HG02938 (cell line): ENCODE measurements at regions not wholly inside any gene's neighbourhood (a gene's known extent, or its start where the extent isn't known, plus 50 kb on each side); places are given as distances from the start of the nearest gene placed in this dataset.
"Not testable (repeated sequence)": the region's sequence is repeated elsewhere in the genome, so short reads cannot be mapped to it uniquely, and the experiment has no call there.

Source experiments
- ATAC-seq: cut with Tn5 transposase; IDR thresholded peaks from one replicate; pipeline ENCODE4 v1.9.1; 2021; ENCODE audit warnings: mild to moderate bottlenecking, moderate library complexity; ENCODE audit not compliant: unreplicated experiment

GRCh38 chr2:2734308-2734707, 403.2 kb upstream of the MYT1L start:
- ATAC-seq = no peak

DNA sequence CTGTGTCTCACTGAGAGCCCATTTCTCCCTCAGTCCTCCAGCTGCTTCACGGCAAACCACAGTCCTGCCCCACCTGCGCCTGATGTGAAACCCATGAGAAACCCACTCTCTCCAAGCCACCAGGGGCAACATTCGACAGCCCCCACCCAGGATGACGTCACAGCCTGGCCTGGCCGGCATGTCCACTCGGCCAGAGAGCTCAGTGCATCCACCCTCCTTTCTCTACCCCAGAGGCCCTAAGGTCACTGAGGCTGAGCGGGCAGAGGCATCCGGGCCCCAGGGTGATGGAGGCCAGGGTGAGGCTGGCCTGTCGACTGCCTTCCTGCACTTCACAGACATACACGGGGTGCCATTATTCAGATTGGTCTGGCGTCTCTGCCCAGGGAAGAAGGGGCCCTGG, 402.7 kb upstream of the MYT1L start:
- ATAC-seq = no peak

- no peak for ATAC-seq
These were observed 401.4 kb upstream of the MYT1L start for GRCh38 chr2:2732331-2733119.

DNA sequence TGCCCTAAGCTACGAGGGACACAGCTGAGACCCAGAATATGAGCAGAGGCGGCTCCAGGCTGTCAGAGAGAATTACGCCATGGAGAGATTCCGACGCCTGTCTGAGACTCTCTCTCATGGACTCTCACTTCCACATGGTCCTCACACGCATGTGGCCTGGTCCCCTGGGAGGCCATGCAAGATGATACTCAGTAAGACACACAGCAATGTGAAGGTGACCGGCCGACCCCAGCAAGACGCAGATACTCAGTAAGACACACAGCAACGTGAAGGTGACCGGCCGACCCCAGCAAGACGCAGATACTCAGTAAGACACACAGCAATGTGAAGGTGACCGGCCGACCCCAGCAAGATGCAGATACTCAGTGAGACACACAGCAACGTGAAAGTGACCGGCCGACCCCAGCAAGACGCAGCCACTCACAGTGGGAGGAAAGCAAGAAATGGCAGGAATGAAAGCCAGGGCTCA, 400.8 kb upstream of the MYT1L start:
- no peak for ATAC-seq

DNA sequence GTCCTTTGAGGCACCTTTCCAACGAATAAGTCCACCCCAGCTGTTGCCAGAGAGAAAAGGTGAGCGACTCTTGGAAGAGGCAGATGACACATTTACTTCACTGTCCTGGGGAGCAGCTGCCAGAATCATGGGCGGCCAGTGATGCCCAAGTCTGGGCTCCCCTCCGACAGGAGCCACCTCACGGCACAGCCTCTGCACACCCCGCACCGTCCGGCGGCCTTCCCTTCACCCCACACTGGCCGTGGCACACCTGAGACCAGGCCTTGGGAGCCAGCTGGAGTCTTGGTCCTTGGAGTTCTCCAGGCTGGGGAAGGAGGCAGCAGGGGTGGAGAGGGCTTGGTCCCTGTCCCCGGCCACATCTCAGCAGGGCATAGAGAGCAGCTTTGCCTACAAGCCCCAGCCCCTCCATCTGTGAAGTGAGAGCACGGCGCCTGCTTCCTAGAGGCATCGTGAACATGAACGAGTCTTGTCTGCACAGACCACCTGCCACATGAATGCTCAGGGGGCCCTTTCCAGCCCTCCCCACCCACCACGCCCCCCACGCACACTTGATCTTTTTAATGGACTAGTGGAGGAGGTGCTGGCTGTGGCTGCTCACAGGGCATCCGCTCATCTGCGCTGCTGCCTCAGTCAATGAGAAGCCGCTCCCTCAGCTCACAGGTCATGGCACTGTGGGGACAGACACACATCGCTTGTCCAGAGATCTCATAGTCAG, 400.2 kb upstream of the MYT1L start:
- ATAC-seq = no peak

- ATAC-seq = no peak
These were observed 399.3 kb upstream of the MYT1L start for GRCh38 chr2:2730301-2730833.

DNA sequence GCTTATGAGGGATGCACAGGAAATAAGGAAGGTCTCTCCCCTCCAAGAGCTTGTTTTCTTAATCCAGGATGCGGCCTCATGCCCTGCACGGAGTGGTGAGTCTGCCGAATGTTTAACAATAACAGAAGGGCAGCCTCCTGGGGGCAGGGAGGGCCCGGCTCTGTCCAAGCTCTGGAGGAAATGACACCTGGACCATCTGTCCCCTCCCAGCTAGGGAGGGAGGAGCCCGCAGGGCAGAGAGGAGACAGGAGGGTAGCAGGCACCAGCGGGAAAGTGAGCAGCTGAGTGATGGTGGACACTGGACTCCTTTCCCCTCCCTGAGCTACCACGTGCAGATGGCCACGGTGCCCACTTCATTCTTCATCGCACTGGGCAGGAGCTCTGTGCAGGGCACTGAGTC, 398.2 kb upstream of the MYT1L start:
- no peak for ATAC-seq

DNA sequence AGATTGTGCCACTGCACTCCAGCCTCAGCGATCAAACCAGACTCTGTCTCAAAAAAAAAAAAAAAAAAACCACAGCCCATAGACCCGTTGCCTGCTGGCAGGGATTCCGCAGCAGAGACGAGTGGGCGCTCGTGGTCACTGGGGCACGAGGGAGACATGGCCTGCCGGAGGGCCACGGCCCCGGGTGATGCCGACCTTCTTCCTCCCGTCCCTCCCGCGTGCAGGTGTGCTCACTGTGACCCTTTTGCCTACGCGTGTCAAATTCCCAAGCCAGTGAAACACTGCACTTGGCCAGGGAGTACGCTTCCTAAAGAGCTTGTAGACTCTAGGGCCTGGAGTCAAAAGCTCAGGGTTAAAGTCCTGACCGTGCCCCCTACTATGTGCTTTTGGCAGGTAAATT, 397.6 kb upstream of the MYT1L start:
- no peak for ATAC-seq

- ATAC-seq = no peak
These were observed 396.9 kb upstream of the MYT1L start for GRCh38 chr2:2727876-2728511.

- ATAC-seq = no peak
These were observed 395.1 kb upstream of the MYT1L start for GRCh38 chr2:2726163-2726562.

DNA sequence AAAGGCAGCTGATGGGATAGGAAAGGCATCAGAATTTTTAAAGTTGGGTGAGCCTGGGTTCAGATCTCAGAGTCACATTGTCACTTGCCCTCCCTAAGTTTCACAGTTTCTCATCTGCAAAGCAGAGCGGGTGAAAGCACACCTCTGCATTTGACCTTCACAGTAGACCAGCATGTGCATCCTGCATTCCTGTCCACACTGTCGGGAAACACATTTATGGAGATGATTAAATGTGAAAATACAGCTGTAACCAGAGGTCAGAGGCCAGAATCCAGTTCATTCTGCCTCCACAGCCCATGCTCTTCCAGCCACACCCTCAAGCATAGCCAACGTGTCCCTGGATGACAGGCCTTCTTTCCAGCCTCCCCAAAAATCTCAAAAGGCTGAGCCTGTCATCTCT, 392.0 kb upstream of the MYT1L start:
- ATAC-seq = no peak

DNA sequence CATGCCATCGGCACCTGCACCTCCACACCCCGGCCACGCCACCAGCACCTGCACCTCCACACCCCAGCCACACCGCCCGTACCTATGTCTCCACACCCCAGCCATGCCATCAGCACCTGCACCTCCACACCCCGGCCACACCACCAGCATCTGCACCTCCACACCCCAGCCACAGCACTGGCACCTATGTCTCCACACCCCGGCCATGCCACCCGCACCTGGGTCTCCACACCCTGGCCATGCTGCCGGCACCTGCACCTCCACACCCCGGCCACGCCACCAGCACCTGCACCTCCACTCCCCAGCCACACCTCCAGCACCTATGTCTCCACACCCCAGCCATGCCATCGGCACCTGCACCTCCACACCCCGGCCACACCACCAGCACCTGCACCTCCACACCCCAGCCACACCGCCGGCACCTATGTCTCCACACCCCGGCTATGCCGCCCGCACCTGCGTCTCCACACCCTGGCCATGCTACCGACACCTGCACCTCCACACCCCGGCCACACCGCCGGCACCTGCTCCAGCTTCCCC, 390.3 kb upstream of the MYT1L start:
- ATAC-seq = no peak

DNA sequence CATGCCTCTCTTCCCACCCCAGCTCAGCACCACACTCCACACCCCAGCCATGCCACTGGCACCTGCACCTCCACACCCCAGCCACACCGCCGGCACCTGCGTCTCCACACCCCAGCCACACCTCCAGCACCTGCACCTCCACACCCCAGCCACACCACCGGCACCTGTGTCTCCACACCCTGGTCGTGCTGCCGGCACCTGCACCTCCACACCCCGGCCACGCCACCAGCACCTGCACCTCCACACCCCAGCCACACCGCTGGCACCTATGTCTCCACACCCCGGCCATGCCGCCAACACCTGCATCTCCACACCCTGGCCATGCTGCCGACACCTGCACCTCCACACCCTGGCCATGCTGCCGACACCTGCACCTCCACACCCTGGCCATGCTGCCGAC, 389.7 kb upstream of the MYT1L start:
- ATAC-seq = not testable (repeated sequence)

DNA sequence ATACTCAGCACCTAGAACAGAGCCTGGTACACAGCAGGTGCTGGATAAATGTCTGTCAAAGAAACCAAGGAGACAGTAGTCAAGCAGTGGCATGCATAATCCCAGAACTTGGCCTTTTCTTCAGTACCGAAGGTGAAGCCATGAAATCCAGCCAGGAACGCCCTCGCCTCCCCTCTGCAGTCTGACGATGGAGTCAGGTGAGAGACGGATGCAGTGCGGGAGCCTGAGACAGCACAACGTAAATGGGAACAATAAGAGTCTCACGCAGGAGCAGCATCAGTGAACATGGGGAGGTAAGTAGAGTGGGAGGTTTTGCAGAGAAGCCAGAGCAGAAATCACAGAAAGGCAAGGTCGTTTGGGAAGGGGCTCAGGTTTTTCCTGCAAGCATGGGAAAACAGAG, 389.3 kb upstream of the MYT1L start:
- no peak for ATAC-seq

- ATAC-seq = no peak
These were observed 388.7 kb upstream of the MYT1L start for GRCh38 chr2:2719781-2720180.

DNA sequence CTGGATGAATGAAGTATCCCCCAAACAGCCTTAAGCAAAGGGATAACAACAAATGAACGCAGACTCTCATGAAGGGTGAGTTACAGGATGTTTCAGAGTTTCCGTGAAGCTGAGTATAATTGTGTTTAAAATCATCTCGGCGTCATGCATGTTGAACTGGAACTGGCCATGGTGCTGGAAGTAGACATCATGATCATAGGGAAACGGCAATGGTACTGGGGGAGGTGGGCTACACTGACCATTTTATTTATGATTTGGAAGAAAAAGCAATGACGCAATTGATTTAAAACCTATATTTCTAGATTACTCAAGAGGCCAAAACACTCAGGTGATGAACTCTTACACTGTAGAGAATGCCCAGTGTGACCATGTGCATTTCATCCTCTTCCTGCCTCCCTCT, 387.9 kb upstream of the MYT1L start:
- no peak for ATAC-seq

GRCh38 chr2:2717406-2717805, 386.3 kb upstream of the MYT1L start:
- ATAC-seq = no peak

DNA sequence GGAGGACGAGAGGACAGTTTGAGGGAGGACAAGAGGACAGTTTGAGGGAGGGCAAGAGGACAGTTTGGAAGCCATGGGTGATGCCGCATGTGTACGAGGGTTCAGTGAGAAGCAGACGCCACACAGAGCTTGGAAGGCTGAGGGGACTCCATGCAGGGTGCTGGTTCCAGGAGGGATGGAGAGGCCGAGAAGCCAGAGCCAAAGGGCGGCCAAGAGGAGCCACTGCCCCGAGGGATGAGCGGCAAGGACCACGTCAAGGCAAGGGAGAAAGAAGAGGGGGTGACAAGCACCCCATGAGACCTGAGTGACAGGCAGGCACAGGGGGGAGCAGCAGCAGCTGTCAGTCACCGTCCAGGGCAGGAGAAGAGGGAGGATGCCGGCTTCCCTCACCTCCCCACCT, 385.7 kb upstream of the MYT1L start:
- no peak for ATAC-seq

DNA sequence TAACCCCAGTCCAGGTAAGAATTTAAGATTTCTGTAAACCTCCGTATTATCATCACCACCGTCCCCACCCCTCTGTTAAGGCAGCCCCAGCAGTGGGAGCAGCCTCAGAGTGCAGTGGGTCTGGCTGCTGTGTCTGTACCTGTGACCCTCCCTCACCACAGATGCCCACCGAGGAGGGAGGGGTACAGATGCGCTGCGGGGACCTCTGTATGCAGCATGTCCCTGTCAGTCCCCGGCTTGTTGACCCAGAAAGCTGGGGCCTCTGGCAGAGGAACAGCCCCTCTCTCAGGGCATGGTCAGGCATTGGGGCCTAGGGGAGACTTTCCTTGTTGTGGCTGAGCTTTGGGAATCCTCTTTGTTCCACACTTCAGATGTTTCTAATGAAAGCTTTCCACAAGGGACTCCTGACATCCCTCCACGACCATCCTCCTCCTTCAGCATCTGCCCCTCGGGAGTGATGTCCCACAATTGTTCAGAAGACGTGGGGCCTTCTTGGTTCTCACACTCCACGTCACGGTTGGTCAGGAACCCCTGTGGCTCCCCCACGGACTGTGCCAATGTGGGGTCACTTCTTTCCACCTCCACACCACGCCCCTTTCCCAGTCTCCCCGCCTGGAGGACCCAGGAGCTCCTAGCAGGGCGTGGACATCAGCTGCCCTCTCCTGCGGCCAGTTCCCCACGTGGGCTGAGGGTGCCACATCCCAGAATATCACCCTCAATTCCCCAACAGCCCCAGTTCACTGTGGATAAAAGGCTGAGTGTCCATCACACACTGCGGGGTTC, 384.2 kb upstream of the MYT1L start:
- no peak for ATAC-seq

GRCh38 chr2:2714408-2714807, 383.3 kb upstream of the MYT1L start:
- no peak for ATAC-seq

GRCh38 chr2:2709431-2709770, 378.3 kb upstream of the MYT1L start:
- no peak for ATAC-seq
